Panc1 (cell line): ENCODE measurements at regions not wholly inside any gene's neighbourhood (a gene's known extent, or its start where the extent isn't known, plus 50 kb on each side); places are given as distances from the start of the nearest gene placed in this dataset.

Experiments
- CTCF ChIP-seq: fragments of 450-650 bp; IDR thresholded peaks from 2 replicates; pipeline ENCODE4 v1.5.1; 2017; ENCODE audit warnings: mild to moderate bottlenecking
- POLR2AphosphoS5 ChIP-seq: IDR thresholded peaks from 2 replicates; pipeline ENCODE4 v1.6.1; 2012; ENCODE audit warnings: mild to moderate bottlenecking, low read depth, low read length, moderate library complexity
- REST ChIP-seq, 2 experiments: IDR thresholded peaks; 2 replicates each; pipeline ENCODE4 v1.6.1; 2011 to 2012; ENCODE audit warnings: low read depth in 2 of 2, control low read depth in 1 of 2, low read length in 1 of 2, mild to moderate bottlenecking in 1 of 2, moderate library complexity in 1 of 2; ENCODE audit not compliant: insufficient read depth in 1 of 2
- SIN3A ChIP-seq: IDR thresholded peaks from 2 replicates; pipeline ENCODE4 v1.6.1; 2012; ENCODE audit warnings: low read depth, mild to moderate bottlenecking, low read length, moderate library complexity, borderline replicate concordance; ENCODE audit not compliant: insufficient read depth
- TCF7L2 ChIP-seq: IDR thresholded peaks from 2 replicates; pipeline ENCODE4 v1.6.1; 2011; ENCODE audit warnings: mild to moderate bottlenecking, low read depth, low read length, inconsistent platforms

GRCh38 chr13:48146636-48147035 lies 51.7 kb upstream of the MED4 start:
- TF ChIP-seq CTCF (no peak), REST (IDR thresholded peaks at IDR 0.05; ENCODE audit: insufficient read depth in 1 of 2, low read depth in 2 of 2, low read length in 1 of 2) (no peak), POLR2AphosphoS5 (no peak), SIN3A (no peak), TCF7L2 (no peak)
